ENCODE measurements at regions not wholly inside any gene's neighbourhood (a gene's known extent, or its start where the extent isn't known, plus 50 kb on each side); places are given as distances from the start of the nearest gene placed in this dataset.

- no peak for DNase-seq (ENCODE audit: low spot score)
These were observed 490.5 kb upstream of the SEMA6A start for GRCh38 chr5:117065161-117065560.

DNA sequence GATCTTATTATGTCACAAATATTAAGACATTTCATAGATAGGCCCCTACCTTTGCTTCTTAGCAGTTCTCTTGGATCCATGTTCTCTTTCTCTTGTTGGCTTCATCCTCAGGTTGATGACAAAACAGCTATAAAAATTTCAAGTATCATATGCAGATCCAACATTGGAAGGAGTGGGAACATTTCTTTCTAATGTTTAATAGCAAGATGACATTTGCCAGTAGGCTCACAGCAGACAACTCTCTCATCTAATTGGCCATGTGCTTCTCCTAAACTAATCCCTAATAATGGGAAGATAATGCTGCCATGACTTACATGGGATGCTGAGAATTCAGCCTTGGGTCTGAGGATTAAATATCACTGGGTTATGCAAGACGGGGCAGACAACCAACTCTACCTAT lies 485.5 kb upstream of the SEMA6A start:
- DNase-seq (ENCODE audit: low spot score), result no peak

DNA sequence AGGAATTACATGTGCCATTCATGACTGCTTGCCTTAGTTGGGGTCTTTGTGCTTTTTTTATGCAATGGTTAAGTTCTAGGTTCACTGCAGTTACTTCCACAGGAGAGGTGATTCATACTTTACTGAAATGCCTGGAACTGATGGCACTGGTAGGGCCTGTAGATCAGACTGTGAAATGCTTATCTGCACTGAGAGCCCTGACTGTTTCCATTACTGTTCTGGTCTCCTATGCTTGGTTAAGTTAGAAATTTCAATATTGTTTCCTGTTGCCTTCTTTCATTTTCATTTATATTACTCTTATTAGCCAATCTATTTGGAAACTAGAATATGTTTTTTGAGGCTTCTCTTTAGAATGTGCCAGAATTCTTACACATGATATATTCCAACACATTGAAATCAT lies 484.1 kb upstream of the SEMA6A start:
- DNase-seq (ENCODE audit: low spot score), result no peak

DNA sequence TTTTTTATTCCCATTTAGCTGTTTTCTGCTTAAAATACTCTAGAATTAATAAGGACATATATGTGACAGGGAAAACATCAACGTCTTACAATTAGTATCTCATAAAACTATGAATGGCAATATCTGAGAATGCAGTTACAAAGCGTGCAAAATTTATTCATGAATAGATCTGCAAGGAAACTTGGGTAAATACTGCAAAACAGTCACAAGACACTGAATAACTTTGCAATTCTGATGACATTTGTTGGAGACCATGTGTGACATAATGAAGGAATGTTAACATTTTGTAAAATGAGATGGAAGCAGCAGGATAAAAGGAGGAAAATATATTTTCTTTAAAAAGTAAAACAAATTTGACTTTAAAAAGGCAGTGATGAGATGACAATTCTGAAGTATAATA lies 480.9 kb upstream of the SEMA6A start:
- no peak for DNase-seq (ENCODE audit: low spot score)

DNA sequence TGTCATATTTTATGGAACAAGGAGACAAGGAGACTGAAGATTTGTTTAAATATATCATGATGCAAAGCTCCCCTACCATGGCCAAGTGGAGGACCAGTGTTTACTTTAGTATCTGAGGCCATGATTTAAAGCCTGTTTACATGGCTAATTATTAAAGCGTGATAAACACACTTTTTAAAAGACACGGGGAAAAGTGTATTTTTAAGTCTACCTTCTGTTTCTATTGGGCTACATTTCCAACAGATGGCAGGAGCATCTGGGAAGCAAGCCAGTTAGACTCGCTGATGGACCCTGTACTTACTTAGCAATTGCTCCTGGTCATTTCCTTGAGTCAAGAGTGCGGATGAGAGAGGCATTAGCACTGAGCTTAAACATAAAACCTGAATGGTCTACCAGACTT lies 480.3 kb upstream of the SEMA6A start:
- DNase-seq (ENCODE audit: low spot score), result no peak

DNA sequence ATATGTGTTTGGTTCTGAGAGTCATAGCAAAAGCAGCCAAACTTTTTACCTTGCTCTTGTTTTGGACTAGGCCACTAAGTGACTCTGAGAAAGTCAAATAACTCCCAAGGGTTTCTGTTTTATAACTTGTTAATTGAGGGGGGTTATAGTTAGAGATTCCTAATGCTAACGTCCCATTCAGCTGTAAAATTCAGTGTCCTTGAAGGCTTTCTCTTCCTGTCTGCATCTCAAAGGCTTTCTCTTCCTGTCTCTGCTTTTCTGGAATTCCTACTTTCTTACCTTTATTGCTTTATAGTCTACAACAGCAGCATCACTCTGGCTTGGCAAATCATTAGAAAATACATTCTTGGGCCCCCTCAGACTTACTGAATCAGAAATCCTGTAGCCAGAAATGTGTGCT lies 479.5 kb upstream of the SEMA6A start:
- no peak for DNase-seq (ENCODE audit: low spot score)

DNA sequence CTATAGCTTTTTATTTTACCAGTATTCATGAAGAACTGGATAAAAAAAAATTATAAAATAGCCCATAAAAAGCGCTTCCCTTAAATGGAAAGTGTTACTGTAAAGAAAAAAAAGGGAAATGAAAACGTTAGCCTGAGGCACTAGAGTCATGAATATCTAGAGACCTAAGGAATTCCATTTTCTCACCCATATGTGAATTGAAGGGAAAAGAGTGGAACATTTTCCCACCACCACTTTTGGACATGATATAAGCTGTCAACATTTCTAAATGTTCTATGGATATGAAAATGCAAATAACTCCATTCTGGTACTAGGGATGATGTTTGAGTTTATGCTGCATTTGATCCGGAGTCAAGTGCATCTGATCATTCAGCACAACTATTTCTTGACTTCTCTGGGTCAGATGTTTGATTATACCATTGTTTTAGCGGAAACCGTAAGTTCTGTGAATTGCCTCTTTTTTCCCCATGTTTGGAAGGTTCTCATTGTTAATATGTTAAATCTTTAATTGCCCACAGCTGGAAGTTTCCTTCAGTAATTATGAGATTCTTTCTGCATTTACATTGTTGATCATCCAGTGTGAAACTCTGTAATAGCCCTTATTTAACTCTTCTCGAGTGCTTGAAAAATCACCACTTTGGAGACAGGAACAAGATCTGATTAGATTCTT lies 467.4 kb upstream of the SEMA6A start:
- DNase-seq (ENCODE audit: low spot score), result no peak

DNA sequence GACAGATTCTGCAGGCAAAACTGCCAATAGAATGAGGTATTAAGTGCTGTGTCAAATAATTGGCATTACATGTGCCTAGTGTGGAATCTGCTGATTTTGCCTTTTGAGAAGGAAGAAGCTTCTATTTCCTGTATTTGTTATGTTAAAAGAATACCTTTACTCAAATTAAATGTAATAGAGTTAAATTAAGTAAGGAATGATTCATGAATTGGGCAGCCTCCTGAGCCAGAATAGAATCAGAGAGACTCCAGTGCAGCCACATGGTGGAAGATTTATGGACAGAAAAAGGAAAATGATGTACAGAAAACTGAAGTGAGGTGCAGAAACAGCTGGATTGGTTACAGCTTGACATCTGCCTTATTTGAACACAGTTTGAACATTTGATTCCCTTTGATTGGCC lies 464.4 kb upstream of the SEMA6A start:
- DNase-seq (ENCODE audit: low spot score), result no peak

DNA sequence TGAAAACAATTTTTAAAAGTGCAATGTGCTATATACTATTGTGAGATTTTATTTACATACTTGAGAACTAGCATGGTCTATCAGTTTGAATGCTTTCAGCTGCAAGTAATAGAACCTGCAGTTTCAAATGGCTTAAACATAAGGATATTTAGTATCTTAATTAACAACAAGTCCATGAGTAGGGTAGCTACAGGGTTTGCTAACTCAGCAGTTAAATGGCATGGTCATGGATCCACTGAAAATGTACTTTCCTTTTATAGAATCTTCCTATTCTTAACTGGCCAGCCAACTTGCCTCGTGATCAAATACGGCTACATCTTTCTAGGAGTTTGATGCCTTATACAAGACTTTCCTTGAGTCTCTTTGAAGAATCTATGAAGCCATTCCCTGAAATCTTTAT lies 452.8 kb upstream of the SEMA6A start:
- no peak for DNase-seq (ENCODE audit: low spot score)

DNA sequence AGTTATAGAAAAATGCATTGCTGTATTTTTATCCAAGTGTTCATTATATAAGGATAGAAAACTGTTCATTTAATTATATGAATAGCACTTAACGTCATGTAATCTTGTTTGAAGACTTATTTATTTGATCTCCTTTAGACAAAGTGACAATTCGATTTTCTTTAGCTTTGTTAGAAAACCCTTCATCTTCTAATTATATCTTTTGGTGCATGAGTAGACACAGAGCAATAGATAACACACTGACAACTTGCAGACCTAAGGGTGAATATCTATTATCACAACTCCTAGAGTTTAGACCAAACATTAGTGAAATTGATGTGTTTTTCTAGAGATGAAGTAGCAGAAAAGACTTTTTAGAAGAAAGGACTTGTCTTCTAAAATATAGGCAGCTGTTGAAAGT lies 446.4 kb upstream of the SEMA6A start:
- no peak for DNase-seq (ENCODE audit: low spot score)

DNA sequence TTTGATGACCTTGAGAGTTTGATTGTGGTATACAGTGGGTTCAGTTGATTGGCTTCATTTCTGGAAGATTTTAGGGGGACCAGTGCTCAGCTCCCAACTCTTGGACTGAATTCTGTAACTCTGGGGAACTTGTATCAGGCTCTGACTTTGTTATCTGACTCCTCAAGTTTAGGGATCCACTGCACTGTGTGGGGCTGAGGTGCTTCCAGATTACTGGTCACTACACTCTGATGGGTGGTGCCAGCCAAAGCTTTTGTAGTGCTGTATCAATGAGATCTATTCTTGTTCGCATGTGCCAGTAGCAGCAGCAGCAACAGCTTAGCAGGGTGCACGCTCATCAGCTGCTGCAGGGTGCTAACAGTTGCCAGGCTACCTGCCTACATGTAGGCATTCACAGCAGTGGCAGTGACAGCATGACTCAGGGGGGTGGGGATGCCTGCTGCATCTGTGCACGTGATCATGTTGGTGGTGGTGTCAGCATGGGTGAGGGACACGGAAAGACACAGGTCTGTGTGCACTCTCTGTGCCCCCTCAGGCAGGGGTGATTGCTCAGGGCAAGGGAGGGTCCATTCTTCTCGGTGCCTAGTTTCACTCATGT lies 438.8 kb upstream of the SEMA6A start:
- DNase-seq (ENCODE audit: low spot score), result peak; percentile 66

DNA sequence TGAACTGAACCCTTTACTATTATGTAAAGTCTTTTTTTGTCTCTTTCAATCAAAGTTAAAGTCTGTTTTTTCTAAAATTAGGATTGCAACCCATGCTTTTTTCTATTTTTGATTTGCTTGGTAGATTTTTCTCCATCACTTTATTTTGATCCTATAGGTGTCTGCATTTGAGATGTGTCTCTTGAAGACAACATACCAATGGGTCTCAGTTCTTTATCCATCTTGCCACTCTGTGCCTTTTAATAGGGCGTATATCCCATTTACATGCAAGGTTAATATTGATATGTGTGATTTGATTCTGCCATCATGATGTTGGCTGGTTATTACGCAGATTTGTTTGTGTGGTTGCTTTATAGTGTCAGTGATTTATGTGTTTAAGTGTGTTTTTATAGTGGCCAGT lies 436.0 kb upstream of the SEMA6A start:
- DNase-seq (ENCODE audit: low spot score), result no peak

DNA sequence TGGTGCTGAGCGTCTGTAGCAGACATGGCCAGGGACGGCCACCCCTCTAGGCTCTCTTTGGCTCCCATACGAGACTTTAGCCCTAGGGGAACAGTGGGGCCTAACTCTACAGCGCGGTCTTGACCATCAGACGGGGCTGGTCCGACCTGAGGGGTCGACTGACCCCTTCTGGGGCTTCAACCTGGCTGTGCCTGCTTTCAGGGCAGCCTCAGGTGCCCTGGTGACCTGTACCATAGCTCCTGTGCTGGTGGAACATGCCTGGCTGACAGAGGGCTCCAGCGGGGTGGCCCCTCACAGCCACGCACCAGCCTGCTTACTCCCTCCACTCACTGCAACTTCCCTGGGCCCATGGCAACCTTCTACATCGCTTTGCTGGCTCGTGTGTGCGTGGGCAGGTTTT lies 423.4 kb upstream of the SEMA6A start:
- no peak for DNase-seq (ENCODE audit: low spot score)

DNA sequence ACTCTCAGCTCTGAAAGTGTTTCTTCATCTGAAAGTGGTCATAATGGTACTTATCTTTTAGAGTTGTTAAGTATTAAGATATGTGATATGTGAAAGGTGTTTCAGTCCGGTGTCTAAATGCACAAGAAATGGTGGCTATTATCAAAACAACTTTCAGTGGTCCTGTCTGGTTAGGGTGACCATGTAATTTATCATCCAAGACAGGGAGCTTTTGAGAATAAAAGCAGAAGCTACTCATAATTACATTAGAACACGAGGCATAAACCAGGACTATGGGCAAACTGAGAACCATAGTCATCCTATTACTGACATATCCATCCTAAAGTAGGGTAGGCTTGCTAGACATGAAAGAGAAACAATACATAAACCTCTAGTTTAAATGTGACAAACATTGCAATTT lies 418.1 kb upstream of the SEMA6A start:
- no peak for DNase-seq (ENCODE audit: low spot score)

GRCh38 chr5:116989995-116990394 lies 415.4 kb upstream of the SEMA6A start:
- DNase-seq (ENCODE audit: low spot score), result peak; percentile 42

- no peak for DNase-seq (ENCODE audit: low spot score)
These were observed 407.4 kb upstream of the SEMA6A start for GRCh38 chr5:116982035-116982434.

DNA sequence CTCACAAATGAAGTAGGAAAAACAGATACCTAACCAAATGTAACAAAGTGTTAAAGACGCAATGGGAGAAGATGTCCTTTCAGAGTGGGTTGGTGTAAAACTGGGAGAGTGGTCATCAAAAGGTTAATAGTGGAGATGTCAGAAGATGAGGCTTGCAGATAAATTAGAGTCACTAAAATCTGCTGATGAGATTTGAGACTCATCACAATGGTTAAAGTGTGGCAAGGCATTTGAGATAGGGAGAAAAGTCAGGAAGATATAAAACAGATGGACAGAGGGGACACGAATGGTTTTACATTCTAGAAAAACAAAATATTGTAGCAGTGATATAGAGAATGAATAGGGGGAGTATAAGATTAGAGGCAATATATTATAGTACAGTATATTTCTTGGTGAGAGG lies 406.0 kb upstream of the SEMA6A start:
- no peak for DNase-seq (ENCODE audit: low spot score)

DNA sequence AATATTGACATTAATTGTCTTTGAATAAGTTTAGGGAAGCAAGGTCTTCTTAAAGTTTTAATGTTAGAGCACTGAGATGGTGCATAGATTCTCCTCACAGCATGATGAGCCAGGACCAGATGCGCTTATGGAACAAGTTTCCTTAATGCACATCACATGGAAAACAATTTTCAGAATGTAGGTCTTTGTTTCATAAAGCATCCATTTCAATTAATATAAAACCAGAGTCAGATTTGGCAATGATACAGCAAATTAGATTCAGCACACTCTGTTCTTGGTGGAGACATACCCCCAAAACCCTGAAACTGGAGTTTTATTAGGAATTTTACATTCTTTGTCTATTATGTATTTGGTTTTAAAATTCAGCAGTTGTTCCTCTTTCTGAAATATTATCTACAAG lies 402.1 kb upstream of the SEMA6A start:
- DNase-seq (ENCODE audit: low spot score), result no peak

GRCh38 chr5:116971131-116971530 lies 396.5 kb upstream of the SEMA6A start:
- DNase-seq (ENCODE audit: low spot score), result no peak

- DNase-seq (ENCODE audit: low spot score), result no peak
These were observed 395.7 kb upstream of the SEMA6A start for GRCh38 chr5:116970318-116970717.

- no peak for DNase-seq (ENCODE audit: low spot score)
These were observed 389.8 kb upstream of the SEMA6A start for GRCh38 chr5:116964438-116964837.

- DNase-seq (ENCODE audit: low spot score), result no peak
These were observed 386.4 kb upstream of the SEMA6A start for GRCh38 chr5:116961021-116961420.

DNA sequence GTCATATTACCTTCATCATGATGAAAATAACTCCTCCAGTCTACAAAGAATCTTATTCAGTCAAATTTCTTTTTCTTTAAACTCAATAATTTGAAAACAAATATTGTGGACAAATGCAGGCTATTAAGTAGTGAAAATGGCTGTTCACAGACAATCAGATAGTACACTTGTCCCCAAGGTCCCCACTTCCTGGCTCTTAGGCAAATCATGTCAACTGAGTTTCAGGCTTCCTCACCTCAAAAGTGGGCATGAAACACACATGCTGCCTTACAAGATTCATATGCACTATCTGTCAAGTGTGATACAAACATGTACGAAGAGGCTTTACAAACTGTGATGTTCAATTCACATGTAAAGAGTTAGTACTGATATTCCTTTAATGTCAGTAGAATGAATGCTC lies 385.2 kb upstream of the SEMA6A start:
- DNase-seq (ENCODE audit: low spot score), result no peak

DNA sequence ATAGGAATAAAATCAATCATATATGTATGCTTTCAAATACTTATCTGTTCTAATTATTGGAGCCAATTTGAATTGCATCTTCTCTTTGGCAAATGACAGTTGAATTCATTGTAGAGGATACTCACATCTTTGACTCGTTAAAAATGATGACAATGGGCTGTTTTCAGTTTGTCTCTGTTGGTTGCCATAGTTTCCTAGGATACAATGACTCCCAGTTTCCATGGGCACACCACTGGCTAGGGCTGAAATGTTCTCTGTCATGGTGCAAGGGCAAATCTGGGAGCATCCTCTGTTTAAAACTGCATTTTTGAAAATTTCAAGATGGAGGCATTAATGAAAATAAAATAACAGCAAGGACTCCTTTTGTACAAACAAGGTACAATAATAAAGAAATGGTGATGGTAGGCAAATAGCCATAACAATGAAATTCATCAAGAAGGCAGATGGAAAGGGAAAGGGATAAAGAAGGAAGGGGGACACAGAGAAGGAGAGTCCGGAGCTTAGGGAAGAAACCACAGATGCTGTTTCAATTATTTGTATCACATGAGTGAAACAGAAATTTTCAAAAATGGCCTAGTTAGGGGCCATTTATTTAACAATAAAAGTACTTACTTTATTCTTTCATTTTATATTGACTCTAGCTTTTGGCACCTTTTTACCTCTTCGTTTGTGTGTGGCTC lies 378.8 kb upstream of the SEMA6A start:
- DNase-seq (ENCODE audit: low spot score), result peak; percentile 86
